ENCODE measurements at regions not wholly inside any gene's neighbourhood (a gene's known extent, or its start where the extent isn't known, plus 50 kb on each side); places are given as distances from the start of the nearest gene placed in this dataset.
"Not testable (repeated sequence)": the region's sequence is repeated elsewhere in the genome, so short reads cannot be mapped to it uniquely, and the experiment has no call there.

DNA sequence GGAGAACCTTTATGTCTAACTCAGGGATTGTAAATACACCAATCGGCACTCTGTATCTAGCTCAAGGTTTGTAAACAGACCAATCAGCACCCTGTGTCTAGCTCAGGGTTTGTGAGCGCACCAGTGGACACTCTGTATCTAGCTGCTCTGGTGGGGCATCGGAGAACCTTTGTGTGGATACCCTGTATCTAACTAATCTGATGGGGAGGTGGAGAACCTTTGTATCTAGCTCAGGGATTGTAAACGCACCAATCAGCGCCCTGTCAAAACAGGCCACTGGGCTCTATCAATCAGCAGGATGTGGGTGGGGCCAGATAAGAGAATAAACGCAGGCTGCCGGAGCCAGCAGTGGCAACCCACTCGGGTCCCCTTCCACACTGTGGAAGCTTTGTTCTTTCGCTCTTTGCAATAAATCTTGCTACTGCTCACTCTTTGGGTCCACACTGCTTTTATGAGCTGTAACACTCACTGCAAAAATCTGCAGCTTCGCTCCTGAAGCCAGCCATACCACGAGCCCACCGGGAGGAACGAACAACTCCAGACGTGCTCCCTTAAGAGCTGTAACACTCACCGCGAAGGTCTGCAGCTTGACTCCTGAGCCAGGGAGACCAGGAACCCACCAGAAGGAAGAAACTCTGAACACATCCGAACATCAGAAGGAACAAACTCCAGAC is 1673.2 kb upstream of the B3GALT2 start:
- TF ChIP-seq, protein P1, sequence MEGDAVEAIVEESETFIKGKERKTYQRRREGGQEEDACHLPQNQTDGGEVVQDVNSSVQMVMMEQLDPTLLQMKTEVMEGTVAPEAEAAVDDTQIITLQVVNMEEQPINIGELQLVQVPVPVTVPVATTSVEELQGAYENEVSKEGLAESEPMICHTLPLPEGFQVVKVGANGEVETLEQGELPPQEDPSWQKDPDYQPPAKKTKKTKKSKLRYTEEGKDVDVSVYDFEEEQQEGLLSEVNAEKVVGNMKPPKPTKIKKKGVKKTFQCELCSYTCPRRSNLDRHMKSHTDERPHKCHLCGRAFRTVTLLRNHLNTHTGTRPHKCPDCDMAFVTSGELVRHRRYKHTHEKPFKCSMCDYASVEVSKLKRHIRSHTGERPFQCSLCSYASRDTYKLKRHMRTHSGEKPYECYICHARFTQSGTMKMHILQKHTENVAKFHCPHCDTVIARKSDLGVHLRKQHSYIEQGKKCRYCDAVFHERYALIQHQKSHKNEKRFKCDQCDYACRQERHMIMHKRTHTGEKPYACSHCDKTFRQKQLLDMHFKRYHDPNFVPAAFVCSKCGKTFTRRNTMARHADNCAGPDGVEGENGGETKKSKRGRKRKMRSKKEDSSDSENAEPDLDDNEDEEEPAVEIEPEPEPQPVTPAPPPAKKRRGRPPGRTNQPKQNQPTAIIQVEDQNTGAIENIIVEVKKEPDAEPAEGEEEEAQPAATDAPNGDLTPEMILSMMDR (IDR thresholded peaks at IDR 0.05; ENCODE audit: low read depth, low read length, poor library complexity, severe bottlenecking) = not testable (repeated sequence)
- not testable (repeated sequence) for TF ChIP-seq EZH2phosphoT487 (IDR thresholded peaks at IDR 0.05; ENCODE audit: borderline replicate concordance, low read length)
